CD4-positive, alpha-beta T cell treated with Interleukin-4 for 4 hours (primary cell): ENCODE measurements at regions not wholly inside any gene's neighbourhood (a gene's known extent, or its start where the extent isn't known, plus 50 kb on each side); places are given as distances from the start of the nearest gene placed in this dataset.
"Not testable (repeated sequence)": the region's sequence is repeated elsewhere in the genome, so short reads cannot be mapped to it uniquely, and the experiment has no call there.

ENCODE experiments used
- DNase-seq: peaks from one replicate; pipeline ENCODE4 v3.0.0-alpha.2; 2020

DNA sequence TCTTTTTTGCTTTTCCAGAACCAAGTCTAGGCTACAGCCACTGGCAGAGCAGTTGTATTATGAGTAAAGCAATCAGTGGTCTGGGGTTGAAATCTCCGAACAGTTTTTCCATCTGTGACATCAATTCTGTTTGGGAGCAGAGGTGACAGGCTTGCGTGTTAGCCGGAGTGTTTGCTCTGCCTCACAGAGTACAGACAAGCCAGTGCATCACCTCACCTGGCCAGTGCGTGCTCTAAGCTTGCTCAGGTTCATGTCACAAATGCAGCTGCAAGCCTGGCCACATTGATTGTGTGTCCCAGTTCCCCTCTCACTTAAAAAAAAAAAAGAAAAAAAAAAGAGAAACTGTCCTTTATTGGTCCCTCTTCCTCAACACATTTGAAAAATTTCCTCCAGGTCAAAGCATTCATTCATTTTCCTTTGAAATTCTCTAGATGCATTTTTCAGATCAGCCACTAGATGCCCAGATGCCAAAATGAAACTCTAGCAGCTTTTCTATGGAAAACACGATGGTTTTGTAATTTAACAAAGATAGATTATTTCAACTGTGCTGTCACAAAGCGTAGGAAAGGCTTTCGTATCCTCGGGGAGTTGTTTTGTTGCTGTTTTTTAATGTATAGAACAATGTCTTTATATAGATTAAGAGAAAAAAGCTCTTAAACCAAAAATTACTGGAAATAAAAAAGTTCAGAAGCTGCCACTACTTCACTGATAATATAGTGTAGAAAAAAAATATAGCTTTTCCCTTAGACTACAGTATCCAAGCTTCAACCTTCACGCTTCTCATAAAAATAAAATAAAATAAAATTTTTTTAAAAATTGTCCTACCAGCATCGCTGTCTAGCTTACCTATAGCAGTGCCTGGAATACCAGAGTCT is 585.5 kb downstream of the TLE1 start:
- no peak for DNase-seq

- no peak for DNase-seq
These were observed 592.1 kb downstream of the TLE1 start for GRCh38 chr9:81097131-81097847.

GRCh38 chr9:81096625-81097024 is 592.7 kb downstream of the TLE1 start:
- DNase-seq = no peak

- no peak for DNase-seq
These were observed 597.3 kb downstream of the TLE1 start for GRCh38 chr9:81092057-81092456.

DNA sequence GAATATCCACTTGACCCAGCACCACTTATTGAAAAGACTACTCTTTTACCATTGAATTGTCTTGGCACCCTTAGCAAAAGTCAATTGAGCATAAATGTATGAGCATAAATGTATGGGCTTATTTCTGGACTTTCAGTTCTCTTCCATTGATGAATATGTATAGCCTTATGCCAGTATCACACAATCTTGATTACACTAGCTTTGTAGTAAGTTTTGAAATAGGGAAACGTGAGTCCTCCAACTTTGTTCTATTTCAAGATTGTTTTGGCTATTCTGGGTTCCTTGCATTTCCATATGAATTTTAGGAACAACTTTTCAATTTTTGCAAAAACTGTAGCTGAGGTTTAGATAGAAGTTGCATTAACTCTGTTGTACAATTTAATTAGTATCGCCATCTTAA is 601.0 kb downstream of the TLE1 start:
- no peak for DNase-seq

GRCh38 chr9:81086416-81086815 is 602.9 kb downstream of the TLE1 start:
- DNase-seq = no peak

DNA sequence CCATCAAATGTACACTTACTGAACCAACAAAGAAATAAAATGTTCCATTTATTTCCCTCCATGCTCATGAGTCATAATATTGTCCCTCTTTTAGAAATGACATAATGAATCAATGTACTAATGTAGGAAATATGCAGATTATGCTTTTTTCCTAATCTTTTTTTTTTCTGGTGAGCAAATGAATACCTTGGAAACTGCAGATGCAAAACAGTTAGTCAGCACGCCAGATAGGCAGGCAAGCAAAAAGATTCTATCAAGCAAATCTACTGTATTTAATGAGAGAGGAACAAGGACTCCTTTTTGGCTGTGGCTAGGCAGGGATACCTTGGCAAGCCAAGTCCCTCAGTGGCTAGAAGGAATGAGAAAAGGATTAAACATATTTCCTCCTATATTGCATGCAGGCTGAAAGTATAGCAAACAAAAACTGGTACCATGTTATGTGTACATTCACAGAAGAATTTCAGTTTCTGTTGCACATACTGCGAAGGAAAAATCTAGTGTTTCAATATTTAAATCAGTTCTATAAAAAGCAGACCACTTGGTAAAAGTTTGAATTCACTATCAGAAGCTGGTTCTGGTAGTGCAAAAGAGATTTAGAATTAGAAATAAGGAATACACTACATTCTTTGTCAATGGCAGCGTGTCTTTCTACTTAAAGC is 605.4 kb downstream of the TLE1 start:
- DNase-seq = no peak

DNA sequence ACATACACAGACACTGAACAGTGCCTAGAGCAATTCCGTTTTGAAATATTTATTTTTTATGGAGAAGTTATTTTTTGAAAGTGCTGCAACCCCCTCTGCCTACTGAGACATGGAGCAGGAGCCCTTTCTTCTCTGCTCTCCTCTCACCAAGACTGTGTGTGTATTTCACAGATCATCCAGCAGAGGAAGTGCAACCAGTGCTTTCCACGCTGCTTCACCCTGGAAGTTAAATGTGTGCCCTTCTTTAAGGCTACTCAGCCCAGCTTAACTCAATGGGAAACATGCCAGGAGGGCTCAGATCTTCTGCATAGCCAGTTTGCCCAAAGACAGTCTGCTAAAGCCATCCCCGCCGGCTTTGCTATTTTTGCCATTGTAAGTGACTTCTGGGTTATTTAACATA is 606.3 kb downstream of the TLE1 start:
- DNase-seq = no peak

DNA sequence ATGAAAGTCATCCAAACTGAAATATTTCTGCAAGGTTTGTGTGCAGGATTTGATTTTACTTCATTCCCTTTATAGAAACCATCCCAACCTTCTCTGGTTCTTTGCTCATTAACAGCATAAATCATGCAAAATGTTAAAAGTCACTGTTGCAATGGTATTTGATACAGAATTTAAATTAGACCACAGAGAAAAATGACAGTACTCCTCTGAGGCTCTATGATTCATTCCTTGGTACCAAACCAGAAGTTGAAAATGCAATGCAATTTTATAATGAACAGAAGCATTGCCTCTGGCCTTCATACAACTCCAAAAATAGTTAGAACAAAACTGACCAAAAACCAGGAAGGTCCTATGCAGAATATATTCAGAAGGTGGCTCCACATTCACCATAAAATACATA is 607.1 kb downstream of the TLE1 start:
- DNase-seq = no peak

DNA sequence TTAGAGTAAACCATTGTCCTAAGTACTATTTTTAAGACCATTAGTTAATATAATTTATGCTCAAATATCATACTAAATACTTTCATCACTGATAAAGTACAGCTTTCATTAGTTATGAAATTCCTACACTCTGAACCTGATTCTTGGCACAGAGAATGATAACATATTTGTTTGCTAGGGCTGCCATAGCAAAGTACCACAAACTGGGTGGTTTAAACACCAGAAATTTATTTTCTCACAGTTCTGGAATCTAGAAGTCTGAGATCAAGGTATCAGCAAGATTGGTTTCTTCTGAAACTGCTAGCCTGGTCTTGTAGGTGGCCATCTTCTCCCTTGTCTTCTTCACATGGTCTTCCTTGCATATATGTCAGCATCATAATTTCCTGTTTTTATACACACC is 608.4 kb downstream of the TLE1 start:
- no peak for DNase-seq

- DNase-seq = no peak
These were observed 609.2 kb downstream of the TLE1 start for GRCh38 chr9:81080185-81080584.

GRCh38 chr9:81079055-81079454 is 610.3 kb downstream of the TLE1 start:
- DNase-seq = no peak

GRCh38 chr9:81078555-81078954 is 610.8 kb downstream of the TLE1 start:
- DNase-seq = no peak

- DNase-seq = no peak
These were observed 611.8 kb downstream of the TLE1 start for GRCh38 chr9:81077572-81077971.

DNA sequence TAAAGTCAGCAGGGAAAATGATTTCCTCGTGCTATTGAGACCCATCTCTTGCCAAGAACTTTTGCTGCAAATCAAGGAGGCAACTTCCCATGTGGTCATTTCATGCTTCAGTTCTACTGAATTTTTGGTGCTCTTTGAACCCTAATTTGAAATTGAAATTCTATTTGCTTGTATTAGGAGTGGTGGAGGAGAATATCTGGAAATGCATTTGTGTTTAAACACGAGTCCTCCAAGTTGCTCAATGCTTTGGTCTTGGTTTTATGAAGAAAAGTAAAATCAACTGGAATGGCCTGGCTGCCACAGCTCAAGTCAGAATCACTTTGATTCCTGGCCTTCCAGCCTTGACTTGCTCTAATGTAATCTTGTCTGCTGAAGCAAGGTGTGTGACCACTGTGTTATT is 613.2 kb downstream of the TLE1 start:
- DNase-seq = no peak

DNA sequence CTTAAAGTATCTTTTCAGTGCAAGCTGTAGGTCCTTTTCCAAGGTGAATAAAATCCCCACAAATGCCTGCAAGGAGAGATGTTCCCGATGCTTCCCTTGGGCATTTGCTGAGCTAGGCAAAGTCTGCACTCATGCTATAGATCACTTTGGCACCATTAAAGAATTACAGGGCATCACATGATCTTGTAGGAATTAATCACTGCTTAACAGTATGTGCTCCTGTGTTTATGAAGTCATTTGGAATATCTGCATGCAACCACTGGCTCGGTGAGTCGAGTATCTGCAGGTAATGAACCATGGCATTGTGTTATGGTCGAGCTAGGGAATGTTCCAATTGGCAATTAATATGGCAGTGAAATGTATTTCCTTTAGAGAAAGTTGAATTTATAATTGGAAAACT is 615.1 kb downstream of the TLE1 start:
- no peak for DNase-seq

DNA sequence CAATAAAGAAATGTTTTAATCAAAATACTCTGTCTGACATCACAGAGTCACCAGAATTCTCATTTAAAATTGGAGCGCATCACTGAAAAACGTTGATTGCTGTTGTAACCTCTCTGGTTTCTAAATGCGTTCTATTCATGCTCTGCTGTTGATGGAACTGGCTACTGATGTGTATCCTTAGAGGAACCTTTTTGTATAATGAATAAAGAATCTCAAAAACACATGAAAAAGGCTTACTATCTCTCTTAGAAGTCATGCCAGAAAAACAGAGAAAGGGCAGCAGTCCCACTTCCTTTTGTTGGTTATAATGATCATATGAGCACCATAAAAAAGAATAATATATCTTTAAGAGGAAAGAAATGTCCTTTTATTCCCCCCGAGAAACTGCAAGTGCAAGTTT is 615.5 kb downstream of the TLE1 start:
- DNase-seq = no peak

- no peak for DNase-seq
These were observed 616.6 kb downstream of the TLE1 start for GRCh38 chr9:81072758-81073157.

DNA sequence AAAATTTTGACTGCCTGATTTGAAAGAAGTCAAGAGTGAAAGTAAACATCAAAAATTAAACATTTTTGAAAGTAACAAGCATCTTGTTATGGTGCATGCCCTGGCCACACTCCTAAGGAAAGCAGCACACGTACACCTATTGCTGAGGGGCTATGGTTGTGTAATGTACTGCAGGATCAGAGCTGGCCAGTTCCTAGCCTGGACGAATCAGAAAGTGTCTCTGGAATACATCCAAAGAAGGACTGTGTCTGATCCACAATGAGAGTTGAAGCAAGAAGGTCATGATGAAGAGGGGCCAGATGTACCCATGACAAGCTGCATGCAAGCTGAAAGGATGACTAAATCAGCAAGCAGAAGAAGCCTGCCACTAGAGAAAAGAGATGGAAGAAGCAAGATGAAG is 618.2 kb downstream of the TLE1 start:
- DNase-seq = no peak

- DNase-seq = no peak
These were observed 618.7 kb downstream of the TLE1 start for GRCh38 chr9:81070689-81071088.

DNA sequence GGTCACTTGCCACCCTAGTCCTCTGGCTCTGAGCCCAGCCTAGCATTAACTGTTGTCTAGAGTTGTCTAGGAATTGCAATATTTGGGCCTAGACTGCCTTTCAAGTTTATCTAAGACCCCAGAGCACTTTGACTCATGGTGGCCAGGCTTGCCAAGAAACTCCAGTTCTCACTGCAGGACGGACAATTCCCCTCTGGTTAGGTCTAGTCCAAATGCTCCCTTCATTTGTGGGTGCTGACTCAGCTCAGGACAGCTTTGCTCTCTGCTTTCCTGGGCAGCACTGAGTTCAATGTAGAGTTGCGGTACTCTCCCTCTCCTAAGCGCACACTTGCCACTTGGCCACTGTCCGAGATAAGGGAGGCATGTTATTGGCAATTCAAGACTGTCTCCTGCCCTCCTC is 619.4 kb downstream of the TLE1 start:
- DNase-seq = no peak

GRCh38 chr9:81069038-81069795 is 620.1 kb downstream of the TLE1 start:
- no peak for DNase-seq

DNA sequence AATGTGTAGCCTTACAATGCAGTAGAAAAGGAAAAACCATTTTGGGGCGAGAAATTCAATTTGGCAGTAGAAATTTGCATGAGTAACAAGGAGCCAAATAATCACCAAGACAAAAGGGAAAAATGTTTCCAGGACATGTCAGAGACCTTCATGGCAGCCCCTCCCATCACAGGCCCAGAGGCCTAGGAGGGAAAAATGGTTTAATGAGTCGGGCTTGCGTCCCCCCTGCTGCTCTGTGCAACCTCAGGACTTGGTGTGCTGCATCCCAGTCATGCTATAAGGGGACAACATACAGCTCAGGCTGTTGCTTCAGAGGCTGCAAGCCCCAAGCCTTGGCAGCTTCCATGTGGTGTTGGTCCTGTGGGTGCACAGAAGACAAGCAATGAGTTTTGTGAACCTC is 626.4 kb downstream of the TLE1 start:
- not testable (repeated sequence) for DNase-seq
